B cell (primary cell): ENCODE measurements at regions not wholly inside any gene's neighbourhood (a gene's known extent, or its start where the extent isn't known, plus 50 kb on each side); places are given as distances from the start of the nearest gene placed in this dataset.

ENCODE experiments used
- ATAC-seq: fragments of 200-7000 bp; cut with Tn5 transposase; one replicate; pipeline ENCODE4 v1.10.0; 2021; ENCODE audit warnings: low read depth, mild to moderate bottlenecking, moderate number of reproducible peaks, moderate library complexity
- CTCF ChIA-PET: fragments of 350-600 bp; sonication (Branson Sonifier 250); formaldehyde crosslinking; loops from one replicate; lab custom pipeline; 2021; ENCODE audit warnings: antibody characterized with exemption, inconsistent platforms; lab: Charles Lee
- POLR2A ChIA-PET: fragments of 350-600 bp; sonication (Branson Sonifier 250); formaldehyde crosslinking; loops from one replicate; lab custom pipeline; 2021; ENCODE audit warnings: antibody characterized with exemption; lab: Charles Lee
- DNase-seq: peaks from one replicate; pipeline ENCODE4 v3.0.0; 2013
- H2AFZ ChIP-seq: 2 replicates; pipeline ENCODE4 v1.6.1; 2012; ENCODE audit warnings: mild to moderate bottlenecking, low read depth, low read length; ENCODE audit not compliant: insufficient read depth, poor library complexity, severe bottlenecking
- H3K27ac ChIP-seq, 2 donors: 1 replicate in 1 of 2; 2 replicates in 1 of 2; pipeline ENCODE4 v1.5.1; 2012 to 2013; ENCODE audit warnings: low read length in 2 of 2, mild to moderate bottlenecking in 2 of 2, moderate library complexity in 1 of 2
- H3K27me3 ChIP-seq, 4 experiments: fragments of 200-600 bp in 1 of 4; sonication (generic) in 1 of 4; replicated peaks in 1 of 4; 1 replicate in 2 of 4; 2 replicates in 2 of 4; pipeline versions ENCODE4 v1.6.1 to v1.7.0; 2013 to 2016; ENCODE audit warnings: low read length in 3 of 4, mild to moderate bottlenecking in 2 of 4, mixed read lengths in 1 of 4, moderate library complexity in 1 of 4; ENCODE audit not compliant: insufficient read depth in 4 of 4, control insufficient read depth in 3 of 4; ENCODE audit errors: control extremely low read depth in 1 of 4
- H3K36me3 ChIP-seq, 2 experiments: replicated peaks in 1 of 2; 1 replicate in 1 of 2; 2 replicates in 1 of 2; pipeline versions ENCODE4 v1.6.1 to v1.7.1; 2013; ENCODE audit warnings: low read length in 1 of 2; ENCODE audit not compliant: insufficient read depth in 2 of 2, control insufficient read depth in 1 of 2; ENCODE audit errors: control extremely low read depth in 1 of 2, extremely low read depth in 1 of 2
- H3K4me1 ChIP-seq, 2 donors: fragments of 200-600 bp in 1 of 2; sonication (generic) in 1 of 2; 1 replicate in 1 of 2; 2 replicates in 1 of 2; pipeline versions ENCODE4 v1.5.1 to v1.6.1; 2013 to 2017; ENCODE audit warnings: low read length in 2 of 2; ENCODE audit not compliant: control insufficient read depth in 2 of 2, insufficient read depth in 2 of 2
- H3K4me2 ChIP-seq: replicated peaks from 2 replicates; pipeline ENCODE3; 2012; ENCODE audit warnings: mild to moderate bottlenecking, low read depth, low read length; ENCODE audit not compliant: poor library complexity, severe bottlenecking
- H3K4me3 ChIP-seq, 5 experiments: fragments of 200-600 bp in 1 of 5; sonication (generic) in 1 of 5; 1 replicate in 3 of 5; 2 replicates in 2 of 5; pipeline versions ENCODE4 v1.5.1 to v1.7.0; 2011 to 2016; ENCODE audit warnings: low read length in 4 of 5, mild to moderate bottlenecking in 4 of 5, low read depth in 2 of 5, control low read depth in 1 of 5, moderate library complexity in 1 of 5; ENCODE audit not compliant: insufficient read depth in 1 of 5; ENCODE audit errors: control extremely low read depth in 1 of 5, extremely low read depth in 1 of 5
- H3K79me2 ChIP-seq: fragments of 200-600 bp; sonication (generic); one replicate; pipeline ENCODE4 v1.6.0; 2016; ENCODE audit warnings: low read length; ENCODE audit not compliant: control insufficient read depth, insufficient read depth
- H3K9ac ChIP-seq: fragments of 200-600 bp; sonication (generic); 2 replicates; pipeline ENCODE4 v1.6.1; 2017; ENCODE audit warnings: mild to moderate bottlenecking, low read length, moderate library complexity
- H3K9me3 ChIP-seq, 3 donors: one replicate each; pipeline versions ENCODE4 v1.6.1 to v1.7.1; 2013; ENCODE audit warnings: low read length in 2 of 3; ENCODE audit not compliant: control insufficient read depth in 2 of 3, insufficient read depth in 1 of 3; ENCODE audit errors: control extremely low read depth in 1 of 3
- H4K20me1 ChIP-seq: 2 replicates; pipeline ENCODE4 v1.6.0; 2012; ENCODE audit warnings: mild to moderate bottlenecking, low read length; ENCODE audit not compliant: insufficient read depth, control insufficient read depth, poor library complexity, severe bottlenecking
- H3K27ac Mint-ChIP-seq: one replicate; pipeline ENCODE4 v1.8.0; 2021; ENCODE audit warnings: mixed read lengths
- H3K27me3 Mint-ChIP-seq: one replicate; pipeline ENCODE4 v1.8.0; 2021; ENCODE audit warnings: mixed read lengths
- H3K4me1 Mint-ChIP-seq: one replicate; pipeline ENCODE4 v1.8.0; 2021; ENCODE audit warnings: mixed read lengths
- H3K4me3 Mint-ChIP-seq: one replicate; pipeline ENCODE4 v1.8.0; 2021; ENCODE audit warnings: mixed read lengths
- H3K9me3 Mint-ChIP-seq: one replicate; pipeline ENCODE4 v1.8.0; 2022; ENCODE audit warnings: mixed read lengths; ENCODE audit not compliant: insufficient read depth
- EZH2 ChIP-seq: IDR thresholded peaks from 2 replicates; pipeline ENCODE4 v1.6.1; 2012; ENCODE audit warnings: borderline replicate concordance, low read depth, mild to moderate bottlenecking, moderate library complexity, low read length; ENCODE audit not compliant: insufficient read depth, poor library complexity, severe bottlenecking
- WGBS: methylation state at CpG from one replicate; pipeline ENCODE4 v1.1.5; 2013; ENCODE audit warnings: missing lambda C conversion rate; ENCODE audit not compliant: insufficient coverage; 5-methylcytosine and 5-hydroxymethylcytosine counted together
- intact Hi-C: fragments of 100-400 bp; cut with micrococcal nuclease; formaldehyde crosslinking; loops from one replicate; pipeline ENCODE4 v1.10.0; 2022
- TF ChIP-seq, protein P1 (sequence below): fragments of 200-600 bp; IDR thresholded peaks from one replicate; pipeline ENCODE4 v1.8.0; 2022; ENCODE audit warnings: antibody characterized with exemption, mild to moderate bottlenecking

DNA sequence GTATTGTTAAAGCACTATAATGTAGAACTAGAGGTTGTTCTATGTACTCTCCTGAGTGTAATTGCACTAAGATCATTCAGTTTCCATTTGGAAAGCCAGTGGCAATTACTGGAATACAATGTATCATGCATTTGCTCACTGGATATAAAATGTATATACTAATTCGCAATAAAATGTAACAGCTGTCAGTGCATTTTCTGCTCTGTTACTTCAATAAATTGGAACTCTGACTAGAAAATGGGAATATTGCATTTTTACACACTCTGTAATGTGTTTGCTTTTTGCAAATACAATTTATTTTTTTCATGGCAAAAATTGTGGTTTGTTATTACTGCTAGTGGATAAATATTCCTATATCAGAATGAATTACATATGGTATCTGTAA, 893.8 kb upstream of the POU3F3 start:
- DNase-seq (no peak), ATAC-seq (no peak)
- no peak overlapping the region for H3K4me3 ChIP-seq
- intact Hi-C loops = no loop called here
- no CpG with 5 or more reads among the region's 1 CpG for WGBS
- Mint-ChIP-seq H3K27ac (no peak overlapping the region), H3K4me1 (no peaks in the 10 kb centered on the region), H3K9me3 (no peaks in the 10 kb centered on the region), H3K4me3 (no peak overlapping the region), H3K27me3 (no peaks in the 10 kb centered on the region)
- no peaks in the 10 kb centered on the region for H4K20me1 ChIP-seq
- no peaks in the 10 kb centered on the region for H3K27me3 ChIP-seq
- H3K4me2 ChIP-seq = no peak overlapping the region
- H3K9me3 ChIP-seq = peaks cover 0 to 4% (median 0%) of the 10 kb centered on the region in 3 donors
- H3K4me1 ChIP-seq = no peaks in the 10 kb centered on the region
- no peaks in the 10 kb centered on the region for H3K79me2 ChIP-seq
- TF ChIP-seq, protein P1, sequence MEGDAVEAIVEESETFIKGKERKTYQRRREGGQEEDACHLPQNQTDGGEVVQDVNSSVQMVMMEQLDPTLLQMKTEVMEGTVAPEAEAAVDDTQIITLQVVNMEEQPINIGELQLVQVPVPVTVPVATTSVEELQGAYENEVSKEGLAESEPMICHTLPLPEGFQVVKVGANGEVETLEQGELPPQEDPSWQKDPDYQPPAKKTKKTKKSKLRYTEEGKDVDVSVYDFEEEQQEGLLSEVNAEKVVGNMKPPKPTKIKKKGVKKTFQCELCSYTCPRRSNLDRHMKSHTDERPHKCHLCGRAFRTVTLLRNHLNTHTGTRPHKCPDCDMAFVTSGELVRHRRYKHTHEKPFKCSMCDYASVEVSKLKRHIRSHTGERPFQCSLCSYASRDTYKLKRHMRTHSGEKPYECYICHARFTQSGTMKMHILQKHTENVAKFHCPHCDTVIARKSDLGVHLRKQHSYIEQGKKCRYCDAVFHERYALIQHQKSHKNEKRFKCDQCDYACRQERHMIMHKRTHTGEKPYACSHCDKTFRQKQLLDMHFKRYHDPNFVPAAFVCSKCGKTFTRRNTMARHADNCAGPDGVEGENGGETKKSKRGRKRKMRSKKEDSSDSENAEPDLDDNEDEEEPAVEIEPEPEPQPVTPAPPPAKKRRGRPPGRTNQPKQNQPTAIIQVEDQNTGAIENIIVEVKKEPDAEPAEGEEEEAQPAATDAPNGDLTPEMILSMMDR = no peak
- TF ChIP-seq EZH2 = no peak
- H3K9ac ChIP-seq = no peak overlapping the region
- CTCF ChIA-PET = no interaction called here
- POLR2A ChIA-PET = no interaction called here
- H3K27ac ChIP-seq = no peak overlapping the region
- H2AFZ ChIP-seq = no peak overlapping the region
- H3K36me3 ChIP-seq = no peaks in the 10 kb centered on the region

DNA sequence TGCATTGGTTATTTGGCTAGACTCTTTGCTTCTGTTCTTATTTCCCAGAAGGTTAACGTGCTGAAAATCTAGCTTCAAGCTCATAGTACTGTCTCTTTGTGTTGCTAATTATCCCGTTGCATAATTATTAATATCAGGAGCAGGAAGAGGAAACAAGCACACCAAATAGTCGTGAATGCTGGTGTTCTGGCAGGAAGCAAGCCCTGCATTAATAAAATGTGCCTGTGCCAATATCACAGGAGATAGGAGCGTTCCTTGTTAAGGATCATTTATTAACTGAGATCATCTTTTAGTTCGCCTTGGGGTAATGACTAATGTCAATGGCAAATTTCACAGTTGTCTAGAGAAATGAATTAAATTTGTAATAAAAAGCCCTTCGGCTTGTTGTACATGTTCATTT, 893.0 kb upstream of the POU3F3 start:
- CTCF ChIA-PET = no interaction called here
- H3K27ac Mint-ChIP-seq = no peak overlapping the region
- Histone ChIP-seq H2AFZ (no peak overlapping the region), H3K4me1 (no peaks in the 10 kb centered on the region), H3K27ac (no peak overlapping the region), H3K27me3 (no peaks in the 10 kb centered on the region), H3K4me2 (no peak overlapping the region), H3K36me3 (no peaks in the 10 kb centered on the region), H3K9me3 (no peaks in the 10 kb centered on the region), H4K20me1 (no peaks in the 10 kb centered on the region), H3K9ac (no peak overlapping the region), H3K79me2 (no peaks in the 10 kb centered on the region), H3K4me3 (no peak overlapping the region)
- H3K27me3 Mint-ChIP-seq = no peaks in the 10 kb centered on the region
- no peaks in the 10 kb centered on the region for H3K9me3 Mint-ChIP-seq
- H3K4me1 Mint-ChIP-seq = no peaks in the 10 kb centered on the region
- 73% methylated on average over 4 of the region's 6 CpGs for WGBS
- POLR2A ChIA-PET = no interaction called here
- DNase-seq (no peak), ATAC-seq (no peak)
- TF ChIP-seq, protein P1 = no peak
- TF ChIP-seq EZH2 = no peak
- intact Hi-C loops = no loop called here
- no peak overlapping the region for H3K4me3 Mint-ChIP-seq
